HL-60 (cell line): ENCODE measurements at regions not wholly inside any gene's neighbourhood (a gene's known extent, or its start where the extent isn't known, plus 50 kb on each side); places are given as distances from the start of the nearest gene placed in this dataset.
"Not testable (repeated sequence)": the region's sequence is repeated elsewhere in the genome, so short reads cannot be mapped to it uniquely, and the experiment has no call there.

ENCODE experiments used
- CTCF ChIP-seq: IDR thresholded peaks from one replicate; pipeline ENCODE4 v1.5.1; 2011; ENCODE audit warnings: low read length, control low read depth, inconsistent platforms; ENCODE audit not compliant: insufficient read depth
- GABPA ChIP-seq: IDR thresholded peaks from 2 replicates; pipeline ENCODE4 v1.6.1; 2012; ENCODE audit warnings: low read depth
- POLR2AphosphoS5 ChIP-seq: IDR thresholded peaks from 2 replicates; pipeline ENCODE4 v1.6.1; 2012; ENCODE audit warnings: low read depth
- REST ChIP-seq: IDR thresholded peaks from 2 replicates; pipeline ENCODE4 v1.6.1; 2012; ENCODE audit warnings: low read depth; ENCODE audit not compliant: insufficient replicate concordance

- TF ChIP-seq POLR2AphosphoS5, CTCF, REST, GABPA: not testable (repeated sequence)
These were observed 511.8 kb downstream of the KCNJ18 start for GRCh38 chr17:22204076-22204475.
